Body of pancreas (tissue), 4 donors: ENCODE measurements at regions not wholly inside any gene's neighbourhood (a gene's known extent, or its start where the extent isn't known, plus 50 kb on each side); places are given as distances from the start of the nearest gene placed in this dataset.

Experiments used
- ATAC-seq: fragments of 150-250 bp; one replicate; pipeline ENCODE4 v1.9.1; 2016
- DNase-seq, 4 donors: peaks; one replicate each; pipeline ENCODE4 v3.0.0-alpha.2; 2019
- H3K27ac ChIP-seq, 4 donors: fragments of 200-600 bp; sonication (generic); 1 replicate in 3 of 4; 2 replicates in 1 of 4; pipeline versions ENCODE4 v1.5.1 to v1.6.1; 2016 to 2019; ENCODE audit warnings: mild to moderate bottlenecking in 1 of 4, mixed read lengths in 1 of 4, moderate library complexity in 1 of 4
- H3K27me3 ChIP-seq, 2 donors: fragments of 200-600 bp; sonication (generic); one replicate each; pipeline ENCODE4 v1.6.0; 2016; ENCODE audit warnings: mild to moderate bottlenecking in 1 of 2
- H3K36me3 ChIP-seq, 2 donors: fragments of 200-600 bp; sonication (generic); replicated peaks in 1 of 2; 2 replicates each; pipeline ENCODE4 v1.5.1; 2016; ENCODE audit warnings: low read depth in 2 of 2; ENCODE audit not compliant: insufficient read depth in 1 of 2
- H3K4me1 ChIP-seq: fragments of 200-600 bp; sonication (generic); one replicate; pipeline ENCODE4 v1.6.0; 2016
- H3K4me3 ChIP-seq, 2 donors: fragments of 200-600 bp; sonication (generic); 1 replicate in 1 of 2; 2 replicates in 1 of 2; pipeline ENCODE4 v1.5.1; 2016 to 2019
- H3K9me3 ChIP-seq, 3 donors: fragments of 200-600 bp; sonication (generic); 1 replicate in 2 of 3; 2 replicates in 1 of 3; pipeline ENCODE4 v1.5.1; 2016
- CTCF ChIP-seq, 7 experiments: fragments of 450-650 bp in 4 of 7; fragments of 200-600 bp in 3 of 7; sonication (generic) in 3 of 7; IDR thresholded peaks; one replicate each; pipeline ENCODE4 v1.5.1; 2016 to 2019; ENCODE audit warnings: antibody characterized with exemption in 7 of 7
- POLR2A ChIP-seq, 3 donors: fragments of 450-650 bp; IDR thresholded peaks; one replicate each; pipeline ENCODE4 v1.6.1; 2016; ENCODE audit warnings: antibody characterized with exemption in 3 of 3, mild to moderate bottlenecking in 2 of 3
- WGBS, 2 donors: methylation state at CpG; one replicate each; pipeline ENCODE4 v1.1.5; 2017; 5-methylcytosine and 5-hydroxymethylcytosine counted together
- intact Hi-C: fragments of 100-400 bp; cut with DNase I; formaldehyde crosslinking; loops from one replicate; pipeline ENCODE4 v1.15.1; 2023

- Histone ChIP-seq H3K27me3 (no peaks in the 10 kb centered on the region), H3K9me3 (no peaks in the 10 kb centered on the region), H3K4me3 (no peak overlapping the region), H3K36me3 (no peaks in the 10 kb centered on the region), H3K27ac (no peak overlapping the region), H3K4me1 (no peaks in the 10 kb centered on the region)
- 31 to 37% methylated on average over 8 to 15 of the region's 15 CpGs for WGBS, 2 donors
- TF ChIP-seq CTCF (IDR thresholded peaks at IDR 0.05) (no peak), POLR2A (IDR thresholded peaks at IDR 0.05) (no peak)
- DNase-seq, result no peak
- intact Hi-C loops, result no loop called here
- ATAC-seq, result no peak
These were observed 157.8 kb downstream of the MED10 start for GRCh38 chr5:6220346-6221088.

GRCh38 chr5:6218517-6218916 lies 159.8 kb downstream of the MED10 start:
- H3K9me3 ChIP-seq, result no peaks in the 10 kb centered on the region
- intact Hi-C loops, result no loop called here
- H3K36me3 ChIP-seq, result no peaks in the 10 kb centered on the region
- no peaks in the 10 kb centered on the region for H3K27me3 ChIP-seq
- H3K4me1 ChIP-seq, result no peaks in the 10 kb centered on the region
- ATAC-seq (no peak), DNase-seq (no peak)
- 53 to 55% methylated on average over 5 to 6 of the region's 6 CpGs for WGBS, 2 donors
- TF ChIP-seq CTCF (IDR thresholded peaks at IDR 0.05) (no peak), POLR2A (IDR thresholded peaks at IDR 0.05) (no peak)
- H3K4me3 ChIP-seq, result no peak overlapping the region
- no peak overlapping the region for H3K27ac ChIP-seq

GRCh38 chr5:6218116-6218515 lies 160.2 kb downstream of the MED10 start:
- 71 to 74% methylated on average over 6 to 7 of the region's 7 CpGs for WGBS, 2 donors

GRCh38 chr5:6216471-6217075 lies 161.8 kb downstream of the MED10 start:
- intact Hi-C loops, result no loop called here
- WGBS, 2 donors, result 66 to 71% methylated on average over 9 of the region's 9 CpGs
- Histone ChIP-seq H3K36me3 (no peaks in the 10 kb centered on the region), H3K27ac (no peak overlapping the region), H3K27me3 (no peaks in the 10 kb centered on the region), H3K4me3 (no peak overlapping the region), H3K9me3 (no peaks in the 10 kb centered on the region), H3K4me1 (no peaks in the 10 kb centered on the region)
- TF ChIP-seq CTCF (IDR thresholded peaks at IDR 0.05) (no peak), POLR2A (IDR thresholded peaks at IDR 0.05) (no peak)
- DNase-seq (no peak), ATAC-seq (no peak)

More at GRCh38 chr5:6218116-6218515, 160.2 kb downstream of the MED10 start:
- DNase-seq (no peak), ATAC-seq (no peak)
- H3K9me3 ChIP-seq, result no peaks in the 10 kb centered on the region
- no peak overlapping the region for H3K27ac ChIP-seq
- no peaks in the 10 kb centered on the region for H3K4me1 ChIP-seq
- no peak for TF ChIP-seq POLR2A (IDR thresholded peaks at IDR 0.05)
- no peak for TF ChIP-seq CTCF (IDR thresholded peaks at IDR 0.05)
- intact Hi-C loops, result no loop called here
- H3K27me3 ChIP-seq, result no peaks in the 10 kb centered on the region
- H3K36me3 ChIP-seq, result no peaks in the 10 kb centered on the region
- no peak overlapping the region for H3K4me3 ChIP-seq

- Histone ChIP-seq H3K4me1 (no peaks in the 10 kb centered on the region), H3K36me3 (no peaks in the 10 kb centered on the region), H3K4me3 (no peak overlapping the region), H3K27ac (no peak overlapping the region), H3K27me3 (no peaks in the 10 kb centered on the region), H3K9me3 (no peaks in the 10 kb centered on the region)
- intact Hi-C loops, result no loop called here
- 68% methylated on average over 4 to 8 of the region's 8 CpGs for WGBS, 2 donors
- no peak for TF ChIP-seq CTCF (IDR thresholded peaks at IDR 0.05)
- TF ChIP-seq POLR2A (IDR thresholded peaks at IDR 0.05), result no peak
- DNase-seq (no peak), ATAC-seq (no peak)
These were observed 162.5 kb downstream of the MED10 start for GRCh38 chr5:6215891-6216290.
